Tibial nerve (tissue), 4 donors: ENCODE measurements at regions not wholly inside any gene's neighbourhood (a gene's known extent, or its start where the extent isn't known, plus 50 kb on each side); places are given as distances from the start of the nearest gene placed in this dataset.

ENCODE experiments used
- CTCF ChIP-seq, 5 experiments: fragments of 200-600 bp in 3 of 5; fragments of 450-650 bp in 2 of 5; sonication (generic) in 3 of 5; IDR thresholded peaks; one replicate each; pipeline ENCODE4 v1.5.1; 2016 to 2019; ENCODE audit warnings: antibody characterized with exemption in 5 of 5, mild to moderate bottlenecking in 3 of 5, moderate library complexity in 2 of 5
- EP300 ChIP-seq, 2 donors: sonication (generic); formaldehyde crosslinking; IDR thresholded peaks; one replicate each; pipeline ENCODE4 v1.6.1; 2017; ENCODE audit warnings: antibody characterized with exemption in 2 of 2, mild to moderate bottlenecking in 1 of 2
- POLR2A ChIP-seq, 2 donors: fragments of 450-650 bp; IDR thresholded peaks; one replicate each; pipeline ENCODE4 v1.6.1; 2017; ENCODE audit warnings: antibody characterized with exemption in 2 of 2, mild to moderate bottlenecking in 2 of 2, moderate library complexity in 2 of 2

- TF ChIP-seq CTCF (IDR thresholded peaks at IDR 0.05) (no peak), POLR2A (IDR thresholded peaks at IDR 0.05) (no peak), EP300 (IDR thresholded peaks at IDR 0.05) (no peak)
These were observed 52.2 kb upstream of the PTPRM start for GRCh38 chr18:7514796-7515440.
